Hepatocyte (in vitro differentiated cells): ENCODE measurements at regions not wholly inside any gene's neighbourhood (a gene's known extent, or its start where the extent isn't known, plus 50 kb on each side); places are given as distances from the start of the nearest gene placed in this dataset.

Experiments
- DNase-seq: peaks from one replicate; pipeline ENCODE4 v3.0.0-alpha.2; 2016; ENCODE audit warnings: low spot score
- H2AFZ ChIP-seq: fragments of 200-600 bp; sonication (generic); 2 replicates; pipeline ENCODE4 v1.6.0; 2016; ENCODE audit warnings: antibody characterized with exemption, mild to moderate bottlenecking
- H3K27ac ChIP-seq: fragments of 200-600 bp; sonication (generic); 2 replicates; pipeline ENCODE4 v1.5.1; 2016; ENCODE audit warnings: mild to moderate bottlenecking
- H3K27me3 ChIP-seq: fragments of 200-600 bp; sonication (generic); 2 replicates; pipeline ENCODE4 v1.6.1; 2016
- H3K36me3 ChIP-seq: fragments of 200-600 bp; sonication (generic); replicated peaks from 2 replicates; pipeline ENCODE4 v1.5.1; 2016; ENCODE audit warnings: low read depth; ENCODE audit not compliant: insufficient read depth
- H3K4me1 ChIP-seq: fragments of 200-600 bp; sonication (generic); 2 replicates; pipeline ENCODE4 v1.5.1; 2016; ENCODE audit warnings: mild to moderate bottlenecking, moderate library complexity; ENCODE audit not compliant: insufficient read depth
- H3K4me2 ChIP-seq: fragments of 200-600 bp; sonication (generic); 2 replicates; pipeline ENCODE4 v1.6.0; 2016
- H3K4me3 ChIP-seq: fragments of 200-600 bp; sonication (generic); 2 replicates; pipeline ENCODE4 v1.5.1; 2016; ENCODE audit warnings: mild to moderate bottlenecking
- H3K79me2 ChIP-seq: fragments of 200-600 bp; sonication (generic); 2 replicates; pipeline ENCODE4 v1.6.0; 2017; ENCODE audit warnings: mild to moderate bottlenecking
- H3K9me2 ChIP-seq: fragments of 200-600 bp; sonication (generic); replicated peaks from 2 replicates; pipeline ENCODE4 v1.6.0; 2017; ENCODE audit warnings: mild to moderate bottlenecking; ENCODE audit not compliant: insufficient read depth
- H3K9me3 ChIP-seq: fragments of 200-600 bp; sonication (generic); 2 replicates; pipeline ENCODE4 v1.5.1; 2016; ENCODE audit warnings: low read depth, mild to moderate bottlenecking
- H4K20me1 ChIP-seq: fragments of 200-600 bp; sonication (generic); 2 replicates; pipeline ENCODE4 v1.6.0; 2016; ENCODE audit warnings: mild to moderate bottlenecking; ENCODE audit not compliant: insufficient read depth, poor library complexity, severe bottlenecking
- EZH2 ChIP-seq: fragments of 200-600 bp; sonication (generic); IDR thresholded peaks from 2 replicates; pipeline ENCODE4 v1.6.1; 2016; ENCODE audit warnings: antibody characterized with exemption, mild to moderate bottlenecking, borderline replicate concordance
- EZH2phosphoT487 ChIP-seq: fragments of 200-600 bp; sonication (generic); IDR thresholded peaks from one replicate; pipeline ENCODE4 v1.6.1; 2018; ENCODE audit warnings: antibody characterized with exemption, mild to moderate bottlenecking, low read depth, moderate library complexity; ENCODE audit not compliant: unreplicated experiment, severe bottlenecking
- WGBS: methylation state at CpG from one replicate; pipeline ENCODE4 v1.1.6; 2016; ENCODE audit warnings: low lambda C conversion rate; ENCODE audit errors: missing lambda C conversion rate; 5-methylcytosine and 5-hydroxymethylcytosine counted together
- TF ChIP-seq, protein P1 (sequence below): fragments of 200-600 bp; sonication (generic); IDR thresholded peaks from 2 replicates; pipeline ENCODE4 v1.5.1; 2016; ENCODE audit warnings: antibody characterized with exemption, mild to moderate bottlenecking; ENCODE audit not compliant: poor library complexity

DNA sequence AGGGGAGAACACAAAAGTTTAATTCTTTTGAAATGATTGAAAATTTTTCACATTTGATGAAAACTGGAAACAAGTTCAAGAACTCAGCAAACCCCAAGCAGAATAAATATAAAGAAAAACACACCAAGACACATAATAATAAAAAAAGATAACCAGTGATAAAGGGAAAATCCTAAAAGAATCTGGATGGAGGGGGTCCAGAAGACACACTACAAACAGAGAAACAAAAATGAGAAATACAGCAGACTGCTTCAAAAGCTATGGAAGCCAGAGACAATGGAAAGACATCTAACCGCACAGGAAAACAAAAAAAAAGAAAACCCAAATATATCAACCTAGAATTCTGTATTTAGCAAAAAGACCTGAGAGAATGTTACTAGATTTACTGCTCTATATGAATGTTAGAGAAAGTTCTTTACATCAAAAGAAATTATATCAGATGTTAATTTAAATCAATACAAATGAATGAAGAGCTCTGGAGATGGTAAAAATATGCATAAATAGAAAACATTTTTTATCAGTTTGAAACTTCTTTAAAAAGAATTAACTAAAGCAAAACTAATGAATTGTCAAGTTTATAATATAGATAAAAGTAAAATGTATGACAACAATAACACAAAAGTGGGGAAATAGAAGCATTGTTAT lies 310.7 kb upstream of the PREP start:
- Histone ChIP-seq H3K27ac (no peak overlapping the region), H2AFZ (no peak overlapping the region), H3K4me2 (no peak overlapping the region), H3K9me3 (no peaks in the 10 kb centered on the region), H3K79me2 (no peaks in the 10 kb centered on the region), H3K9me2 (no peaks in the 10 kb centered on the region), H3K4me1 (no peaks in the 10 kb centered on the region), H3K27me3 (no peaks in the 10 kb centered on the region), H3K4me3 (no peak overlapping the region), H3K36me3 (no peaks in the 10 kb centered on the region), H4K20me1 (no peaks in the 10 kb centered on the region)
- WGBS, result 100% methylated on average over 1 of the region's 1 CpG
- TF ChIP-seq EZH2phosphoT487 (no peak), EZH2 (no peak)
- DNase-seq, result no peak

DNA sequence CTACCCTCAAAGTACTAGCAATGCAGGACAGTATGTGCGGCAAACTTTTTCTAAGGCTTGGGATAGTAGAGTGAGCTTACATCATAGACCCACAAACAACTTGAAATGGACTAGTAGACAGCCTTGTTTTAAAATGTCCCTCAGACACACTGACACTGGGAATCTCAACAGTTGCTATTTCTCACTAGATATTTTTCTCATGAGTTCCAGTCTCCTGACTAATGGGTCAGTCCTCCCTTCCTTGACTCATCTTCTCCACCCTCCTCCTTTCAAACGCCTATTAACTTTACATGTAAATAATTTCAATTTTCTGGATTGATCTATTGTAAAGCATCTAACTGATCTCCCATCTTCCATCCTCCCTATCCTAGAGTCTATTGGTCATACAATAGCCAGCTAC lies 308.3 kb upstream of the PREP start:
- H3K4me2 ChIP-seq, result no peak overlapping the region
- 100% methylated on average over 2 of the region's 2 CpGs for WGBS
- no peak overlapping the region for H3K27ac ChIP-seq
- TF ChIP-seq EZH2phosphoT487 (no peak), EZH2 (no peak)
- TF ChIP-seq, protein P1, sequence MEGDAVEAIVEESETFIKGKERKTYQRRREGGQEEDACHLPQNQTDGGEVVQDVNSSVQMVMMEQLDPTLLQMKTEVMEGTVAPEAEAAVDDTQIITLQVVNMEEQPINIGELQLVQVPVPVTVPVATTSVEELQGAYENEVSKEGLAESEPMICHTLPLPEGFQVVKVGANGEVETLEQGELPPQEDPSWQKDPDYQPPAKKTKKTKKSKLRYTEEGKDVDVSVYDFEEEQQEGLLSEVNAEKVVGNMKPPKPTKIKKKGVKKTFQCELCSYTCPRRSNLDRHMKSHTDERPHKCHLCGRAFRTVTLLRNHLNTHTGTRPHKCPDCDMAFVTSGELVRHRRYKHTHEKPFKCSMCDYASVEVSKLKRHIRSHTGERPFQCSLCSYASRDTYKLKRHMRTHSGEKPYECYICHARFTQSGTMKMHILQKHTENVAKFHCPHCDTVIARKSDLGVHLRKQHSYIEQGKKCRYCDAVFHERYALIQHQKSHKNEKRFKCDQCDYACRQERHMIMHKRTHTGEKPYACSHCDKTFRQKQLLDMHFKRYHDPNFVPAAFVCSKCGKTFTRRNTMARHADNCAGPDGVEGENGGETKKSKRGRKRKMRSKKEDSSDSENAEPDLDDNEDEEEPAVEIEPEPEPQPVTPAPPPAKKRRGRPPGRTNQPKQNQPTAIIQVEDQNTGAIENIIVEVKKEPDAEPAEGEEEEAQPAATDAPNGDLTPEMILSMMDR, result no peak
- H2AFZ ChIP-seq, result no peak overlapping the region
- no peaks in the 10 kb centered on the region for H4K20me1 ChIP-seq
- no peaks in the 10 kb centered on the region for H3K79me2 ChIP-seq
- no peaks in the 10 kb centered on the region for H3K36me3 ChIP-seq
- H3K9me3 ChIP-seq, result no peaks in the 10 kb centered on the region
- H3K4me1 ChIP-seq, result no peaks in the 10 kb centered on the region
- H3K4me3 ChIP-seq, result no peak overlapping the region
- no peaks in the 10 kb centered on the region for H3K9me2 ChIP-seq
- no peaks in the 10 kb centered on the region for H3K27me3 ChIP-seq
- no peak for DNase-seq

DNA sequence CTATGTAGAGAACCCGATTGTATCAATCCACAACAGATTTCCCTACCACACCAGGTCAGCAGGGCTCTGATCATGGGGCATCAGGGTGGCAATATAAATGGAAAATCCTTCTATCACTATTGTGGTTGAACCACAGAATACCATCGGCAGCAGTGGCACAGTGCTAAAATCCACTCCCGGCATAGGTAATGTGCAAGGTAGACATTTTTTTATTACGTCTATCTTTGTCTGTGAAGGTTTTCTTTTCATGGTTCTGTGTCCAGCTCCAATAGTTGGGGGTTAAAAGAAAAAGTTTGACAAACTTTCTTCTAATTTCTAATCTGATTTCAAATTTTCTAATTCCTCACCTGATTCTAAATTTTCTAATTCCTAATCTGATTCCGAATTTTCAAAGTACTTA lies 302.7 kb upstream of the PREP start:
- H3K4me1 ChIP-seq, result no peaks in the 10 kb centered on the region
- no peak overlapping the region for H3K27ac ChIP-seq
- no peaks in the 10 kb centered on the region for H3K9me2 ChIP-seq
- H3K27me3 ChIP-seq, result no peaks in the 10 kb centered on the region
- no peak overlapping the region for H3K4me3 ChIP-seq
- no peaks in the 10 kb centered on the region for H4K20me1 ChIP-seq
- no peak overlapping the region for H3K4me2 ChIP-seq
- no peaks in the 10 kb centered on the region for H3K9me3 ChIP-seq
- TF ChIP-seq EZH2 (no peak), EZH2phosphoT487 (no peak)
- TF ChIP-seq, protein P1, result no peak
- H3K79me2 ChIP-seq, result no peaks in the 10 kb centered on the region
- H3K36me3 ChIP-seq, result no peaks in the 10 kb centered on the region
- DNase-seq, result no peak
- 91% methylated on average over 5 of the region's 5 CpGs for WGBS
- H2AFZ ChIP-seq, result no peak overlapping the region

DNA sequence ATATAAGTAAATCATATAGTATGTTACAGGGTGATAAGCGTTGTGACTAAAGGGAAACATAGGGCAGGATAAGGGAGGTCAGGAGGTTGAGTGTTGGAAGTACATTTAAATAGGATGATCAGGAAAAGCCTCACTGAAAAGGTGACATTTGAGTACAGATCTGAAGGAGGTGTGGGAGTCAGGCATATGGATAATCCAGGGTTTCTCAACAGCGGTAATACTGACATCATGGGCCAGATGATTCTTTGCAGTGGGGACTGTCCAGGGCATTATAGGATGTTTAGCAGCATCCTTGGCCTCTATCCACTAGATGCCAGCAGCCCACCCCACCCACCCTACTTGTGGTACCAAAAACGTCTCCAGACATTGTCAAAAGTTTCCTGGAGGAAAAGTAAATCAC lies 292.6 kb upstream of the PREP start:
- H2AFZ ChIP-seq, result no peak overlapping the region
- H3K4me2 ChIP-seq, result no peak overlapping the region
- no peaks in the 10 kb centered on the region for H3K4me1 ChIP-seq
- 76% methylated on average over 3 of the region's 3 CpGs for WGBS
- no peaks in the 10 kb centered on the region for H3K9me2 ChIP-seq
- TF ChIP-seq EZH2, result no peak
- no peak for TF ChIP-seq EZH2phosphoT487
- TF ChIP-seq, protein P1, result no peak
- H4K20me1 ChIP-seq, result no peaks in the 10 kb centered on the region
- DNase-seq, result no peak
- H3K36me3 ChIP-seq, result no peaks in the 10 kb centered on the region
- no peaks in the 10 kb centered on the region for H3K27me3 ChIP-seq
- no peaks in the 10 kb centered on the region for H3K9me3 ChIP-seq
- no peak overlapping the region for H3K27ac ChIP-seq
- no peak overlapping the region for H3K4me3 ChIP-seq
- no peaks in the 10 kb centered on the region for H3K79me2 ChIP-seq
